Mammary epithelial cell (primary cell): ENCODE measurements at regions not wholly inside any gene's neighbourhood (a gene's known extent, or its start where the extent isn't known, plus 50 kb on each side); places are given as distances from the start of the nearest gene placed in this dataset.

Experiments
- CTCF ChIP-seq, 2 donors: IDR thresholded peaks in 1 of 2; conservative IDR thresholded peaks in 1 of 2; 2 replicates each; pipeline ENCODE4 v1.5.1; 2011 to 2012; ENCODE audit warnings: inconsistent platforms in 2 of 2, low read length in 2 of 2, mild to moderate bottlenecking in 2 of 2, control low read depth in 1 of 2, low read depth in 1 of 2; ENCODE audit not compliant: insufficient read depth in 1 of 2; ENCODE audit errors: extremely low read depth in 1 of 2
- EZH2 ChIP-seq: IDR thresholded peaks from 2 replicates; pipeline ENCODE4 v1.6.1; 2012; ENCODE audit warnings: low read length, inconsistent platforms, borderline replicate concordance

GRCh38 chr18:22543769-22544168 lies 126.1 kb upstream of the CTAGE1 start:
- TF ChIP-seq CTCF (conservative IDR thresholded peaks at IDR 0.05 in 1 of 2, IDR thresholded peaks at IDR 0.05 in 1 of 2; ENCODE audit: extremely low read depth in 1 of 2, insufficient read depth in 1 of 2, low read depth in 1 of 2, low read length in 2 of 2) (no peak), EZH2 (no peak)
